ENCODE measurements at regions not wholly inside any gene's neighbourhood (a gene's known extent, or its start where the extent isn't known, plus 50 kb on each side); places are given as distances from the start of the nearest gene placed in this dataset.
A peak's percentile ranks its signal among the peaks of the same experiment; 100 is the strongest.
"Not testable (repeated sequence)": the region's sequence is repeated elsewhere in the genome, so short reads cannot be mapped to it uniquely, and the experiment has no call there.

GRCh38 chr2:37783545-37783944 lies 112.1 kb upstream of the CDC42EP3 start:
- DNase-seq: no peak

GRCh38 chr2:37784071-37784758 lies 112.8 kb upstream of the CDC42EP3 start:
- no peak for DNase-seq

GRCh38 chr2:37784759-37785149 lies 113.3 kb upstream of the CDC42EP3 start:
- no peak for DNase-seq

GRCh38 chr2:37786191-37786698 lies 114.8 kb upstream of the CDC42EP3 start:
- no peak for DNase-seq

- peak; percentile 89 for DNase-seq
These were observed 115.4 kb upstream of the CDC42EP3 start for GRCh38 chr2:37786854-37787253.

GRCh38 chr2:37788602-37789209 lies 117.3 kb upstream of the CDC42EP3 start:
- DNase-seq: no peak

- DNase-seq: no peak
These were observed 118.6 kb upstream of the CDC42EP3 start for GRCh38 chr2:37790019-37790418.

- no peak for DNase-seq
These were observed 119.0 kb upstream of the CDC42EP3 start for GRCh38 chr2:37790462-37790861.

GRCh38 chr2:37792366-37792765 lies 120.9 kb upstream of the CDC42EP3 start:
- DNase-seq: no peak

- no peak for DNase-seq
These were observed 121.6 kb upstream of the CDC42EP3 start for GRCh38 chr2:37793004-37793403.

GRCh38 chr2:37794717-37795116 lies 123.3 kb upstream of the CDC42EP3 start:
- no peak for DNase-seq

GRCh38 chr2:37795456-37795855 lies 124.0 kb upstream of the CDC42EP3 start:
- DNase-seq: no peak

- no peak for DNase-seq
These were observed 124.5 kb upstream of the CDC42EP3 start for GRCh38 chr2:37795938-37796337.

GRCh38 chr2:37796481-37796880 lies 125.0 kb upstream of the CDC42EP3 start:
- no peak for DNase-seq

- DNase-seq: no peak
These were observed 125.6 kb upstream of the CDC42EP3 start for GRCh38 chr2:37797081-37797480.

GRCh38 chr2:37798315-37799005 lies 126.6 kb upstream of the RMDN2 start:
- no peak for DNase-seq

- DNase-seq: no peak
These were observed 124.8 kb upstream of the RMDN2 start for GRCh38 chr2:37800176-37800858.

GRCh38 chr2:37802211-37802752 lies 122.8 kb upstream of the RMDN2 start:
- no peak for DNase-seq

GRCh38 chr2:37802899-37803379 lies 122.1 kb upstream of the RMDN2 start:
- no peak for DNase-seq

GRCh38 chr2:37806004-37806403 lies 119.1 kb upstream of the RMDN2 start:
- DNase-seq: not testable (repeated sequence)

GRCh38 chr2:37809525-37809924 lies 115.6 kb upstream of the RMDN2 start:
- no peak for DNase-seq

- no peak for DNase-seq
These were observed 115.0 kb upstream of the RMDN2 start for GRCh38 chr2:37809931-37810570.
